ENCODE measurements at regions not wholly inside any gene's neighbourhood (a gene's known extent, or its start where the extent isn't known, plus 50 kb on each side); places are given as distances from the start of the nearest gene placed in this dataset.
"Not testable (repeated sequence)": the region's sequence is repeated elsewhere in the genome, so short reads cannot be mapped to it uniquely, and the experiment has no call there.

GRCh38 chr5:37932450-37932849 is 92.6 kb upstream of the GDNF start:
- Histone ChIP-seq H3K4me3 (no peak overlapping the region), H3K4me1 (no peaks in the 10 kb centered on the region), H3K27me3 (no peaks in the 10 kb centered on the region), H3K27ac (replicated peaks in 1 of 4) (no peak overlapping the region), H3K9me3 (peaks cover 0 to 12% (median 3%) of the 10 kb centered on the region in 4 donors), H3K36me3 (no peaks in the 10 kb centered on the region)
- TF ChIP-seq POLR2AphosphoS5 (IDR thresholded peaks at IDR 0.05) (no peak), POLR2A (IDR thresholded peaks at IDR 0.05; ENCODE audit: low read depth) (no peak), CTCF (IDR thresholded peaks at IDR 0.05) (no peak), EP300 (IDR thresholded peaks at IDR 0.05) (no peak)
- DNase-seq (ENCODE audit: extremely low spot score) = no peak
- WGBS = 68% methylated on average over 3 of the region's 3 CpGs
- intact Hi-C loops (cut with DNase I) = no loop called here

GRCh38 chr5:37931541-37931940 is 91.7 kb upstream of the GDNF start:
- intact Hi-C loops (cut with DNase I) = no loop called here

GRCh38 chr5:37930350-37930749 is 90.5 kb upstream of the GDNF start:
- DNase-seq (ENCODE audit: extremely low spot score) = no peak
- Histone ChIP-seq H3K27me3 (no peaks in the 10 kb centered on the region), H3K9me3 (no peaks in the 10 kb centered on the region), H3K36me3 (no peaks in the 10 kb centered on the region), H3K27ac (replicated peaks in 1 of 4) (no peak overlapping the region), H3K4me1 (no peaks in the 10 kb centered on the region), H3K4me3 (no peak overlapping the region)
- intact Hi-C loops (cut with DNase I) = no loop called here
- 85% methylated on average over 2 of the region's 2 CpGs for WGBS
- TF ChIP-seq EP300 (IDR thresholded peaks at IDR 0.05) (no peak), POLR2A (IDR thresholded peaks at IDR 0.05; ENCODE audit: low read depth) (no peak), POLR2AphosphoS5 (IDR thresholded peaks at IDR 0.05) (no peak), CTCF (IDR thresholded peaks at IDR 0.05) (no peak)

More at GRCh38 chr5:37931541-37931940, 91.7 kb upstream of the GDNF start:
- H3K27me3 ChIP-seq = no peaks in the 10 kb centered on the region
- no peak overlapping the region for H3K27ac ChIP-seq (replicated peaks in 1 of 4)
- H3K4me1 ChIP-seq = no peaks in the 10 kb centered on the region
- TF ChIP-seq CTCF (IDR thresholded peaks at IDR 0.05) = no peak
- TF ChIP-seq POLR2AphosphoS5 (IDR thresholded peaks at IDR 0.05) = no peak
- no peak for TF ChIP-seq POLR2A (IDR thresholded peaks at IDR 0.05; ENCODE audit: low read depth)
- TF ChIP-seq EP300 (IDR thresholded peaks at IDR 0.05) = no peak
- H3K4me3 ChIP-seq = no peak overlapping the region
- 98% methylated on average over 2 of the region's 2 CpGs for WGBS
- H3K36me3 ChIP-seq = no peaks in the 10 kb centered on the region
- DNase-seq (ENCODE audit: extremely low spot score) = no peak
- peaks cover 0 to 5% (median 0%) of the 10 kb centered on the region in 4 donors for H3K9me3 ChIP-seq

- H3K36me3 ChIP-seq = no peaks in the 10 kb centered on the region
- H3K4me3 ChIP-seq = no peak overlapping the region
- no peaks in the 10 kb centered on the region for H3K27me3 ChIP-seq
- no peak for TF ChIP-seq CTCF (IDR thresholded peaks at IDR 0.05)
- no peak for TF ChIP-seq POLR2AphosphoS5 (IDR thresholded peaks at IDR 0.05)
- TF ChIP-seq POLR2A (IDR thresholded peaks at IDR 0.05; ENCODE audit: low read depth) = no peak
- no peak for TF ChIP-seq EP300 (IDR thresholded peaks at IDR 0.05)
- DNase-seq (ENCODE audit: extremely low spot score) = no peak
- H3K9me3 ChIP-seq = no peaks in the 10 kb centered on the region
- no peak overlapping the region for H3K27ac ChIP-seq (replicated peaks in 1 of 4)
- WGBS = 87% methylated on average over 3 of the region's 6 CpGs
- intact Hi-C loops (cut with DNase I) = no loop called here
- H3K4me1 ChIP-seq = no peaks in the 10 kb centered on the region
These were observed 90.0 kb upstream of the GDNF start for GRCh38 chr5:37929791-37930190.

- not testable (repeated sequence) for H3K36me3 ChIP-seq
These were observed 87.9 kb upstream of the GDNF start for GRCh38 chr5:37927753-37928152.

More at GRCh38 chr5:37927753-37928152, 87.9 kb upstream of the GDNF start:
- H3K9me3 ChIP-seq; DNase-seq (ENCODE audit: extremely low spot score); H3K27me3 ChIP-seq; H3K27ac ChIP-seq (replicated peaks in 1 of 4); intact Hi-C loops (cut with DNase I); H3K4me1 ChIP-seq; H3K4me3 ChIP-seq: not testable (repeated sequence)
- WGBS = 83% methylated on average over 3 of the region's 4 CpGs
